Stimulated activated CD8-positive, alpha-beta memory T cell treated with anti-CD3 and anti-CD28 coated beads, Interleukin-15, amount 100 ng/mL, for 1 hour (primary cell): ENCODE measurements at regions not wholly inside any gene's neighbourhood (a gene's known extent, or its start where the extent isn't known, plus 50 kb on each side); places are given as distances from the start of the nearest gene placed in this dataset.

Experiments used
- DNase-seq: peaks from one replicate; pipeline ENCODE4 v3.0.0-alpha.2; 2020; ENCODE audit warnings: low read depth

DNA sequence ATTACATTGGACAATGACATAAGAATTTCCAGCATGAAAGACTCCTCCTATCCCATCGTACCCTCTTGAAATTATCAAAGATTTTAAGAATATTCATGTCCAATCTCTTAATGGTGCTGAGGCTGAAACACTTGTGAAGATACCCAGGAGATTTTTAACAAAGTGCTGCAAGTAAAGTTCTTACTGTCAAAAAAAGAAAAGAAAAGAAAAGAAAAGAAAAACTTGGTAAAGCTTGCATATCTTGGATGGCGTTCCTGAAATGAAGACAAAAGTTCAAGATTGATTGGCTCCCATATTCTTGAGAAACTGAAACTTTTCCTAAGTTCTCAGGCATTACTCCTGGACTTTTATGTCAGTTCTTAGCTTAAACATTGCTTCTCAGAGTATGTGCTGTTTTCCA is 1010.5 kb upstream of the PIK3C3 start:
- no peak for DNase-seq

DNA sequence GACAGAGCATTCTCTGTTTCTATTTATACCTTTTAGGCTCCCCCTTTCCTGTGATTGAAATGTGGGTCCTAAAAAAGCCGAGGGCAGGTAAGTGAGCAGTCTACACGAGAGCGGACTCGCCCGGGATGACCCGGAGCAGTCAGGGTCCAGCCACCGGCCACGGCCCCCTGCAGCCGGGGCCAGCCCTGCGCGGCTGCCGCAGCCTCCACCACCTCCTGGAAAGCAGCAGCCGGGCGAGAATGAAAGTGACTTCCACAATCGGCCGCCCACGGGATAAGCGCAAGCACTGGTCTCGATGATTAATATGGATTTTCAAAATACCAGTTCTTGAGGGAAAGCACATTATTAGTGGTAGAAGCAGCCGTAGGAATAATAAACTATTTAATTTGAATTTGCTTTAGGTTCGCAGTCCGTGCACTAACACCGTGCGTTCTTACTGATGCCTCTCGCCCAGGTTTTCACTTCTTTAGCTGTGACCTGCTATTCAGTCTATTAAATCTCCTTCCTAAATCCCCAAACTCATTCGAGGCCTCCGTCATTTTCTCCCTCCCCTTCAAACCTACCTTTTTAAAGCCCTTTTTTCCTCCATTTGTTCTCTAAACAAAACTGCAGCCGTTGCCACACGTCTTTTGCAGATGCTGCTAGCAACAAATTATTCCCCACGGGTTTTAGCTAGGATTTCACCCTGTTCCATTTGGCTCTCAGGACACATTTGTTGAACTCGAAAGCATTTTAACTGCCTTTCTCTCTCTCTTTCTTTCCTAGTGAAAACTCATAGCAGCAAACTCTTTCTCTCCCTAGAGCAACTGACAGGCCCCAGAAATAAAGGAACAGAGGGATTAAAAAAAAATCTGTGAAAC is 1015.1 kb upstream of the PIK3C3 start:
- no peak for DNase-seq

DNA sequence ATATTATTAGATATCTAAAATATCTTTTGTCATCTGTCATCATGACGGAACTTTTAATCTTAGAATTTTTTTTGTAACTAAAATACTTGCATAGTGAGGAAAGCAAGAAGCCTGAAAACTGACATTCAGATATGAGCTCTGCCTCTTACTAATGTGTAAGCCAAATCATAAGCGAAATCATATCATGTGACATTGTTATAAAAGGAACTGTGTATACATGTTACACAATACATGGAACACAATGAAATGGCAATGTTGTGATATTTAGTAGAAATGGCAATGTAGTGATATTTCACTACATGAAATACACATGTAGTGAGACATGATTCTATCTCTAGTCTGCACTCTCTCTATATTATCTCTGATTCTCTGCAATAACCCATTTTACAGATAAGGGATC is 1016.4 kb upstream of the PIK3C3 start:
- DNase-seq, result no peak

DNA sequence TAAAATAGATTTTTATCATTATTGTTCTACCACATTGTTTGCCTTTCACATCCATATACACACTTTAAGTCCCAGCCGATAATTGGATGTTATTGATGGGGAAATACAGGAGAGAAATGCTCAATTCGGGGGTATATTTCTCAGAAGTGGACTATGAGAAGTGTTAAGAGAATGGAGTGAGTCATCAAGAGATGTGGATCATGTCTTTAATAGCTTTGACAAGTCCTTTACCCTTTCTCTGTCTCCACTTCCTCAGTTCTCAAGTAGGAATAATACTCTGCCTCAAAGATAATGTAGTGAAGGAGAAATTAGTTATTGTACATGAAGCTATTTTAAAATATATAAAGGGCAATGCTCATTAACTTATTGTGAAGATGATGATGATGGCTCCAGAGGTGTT is 1017.6 kb upstream of the PIK3C3 start:
- DNase-seq, result no peak

DNA sequence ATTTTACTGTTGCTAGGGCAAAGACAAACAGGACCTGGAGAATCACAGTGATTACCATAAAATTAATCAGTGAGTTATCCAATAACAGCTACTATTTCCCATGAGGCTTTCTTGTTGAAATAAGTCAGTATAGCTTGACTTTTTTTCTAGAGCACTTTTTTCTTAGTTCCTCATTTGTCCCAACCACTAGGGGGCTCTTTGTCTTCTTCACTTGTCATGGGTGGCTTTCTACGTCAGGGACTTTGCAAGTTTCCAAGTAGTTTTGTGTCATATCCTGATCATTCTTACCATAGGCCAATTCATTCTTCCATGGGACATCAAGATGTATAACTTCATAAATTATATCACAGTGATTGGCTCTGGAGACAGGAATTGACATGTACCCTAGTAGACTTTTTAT is 1019.6 kb upstream of the PIK3C3 start:
- no peak for DNase-seq

DNA sequence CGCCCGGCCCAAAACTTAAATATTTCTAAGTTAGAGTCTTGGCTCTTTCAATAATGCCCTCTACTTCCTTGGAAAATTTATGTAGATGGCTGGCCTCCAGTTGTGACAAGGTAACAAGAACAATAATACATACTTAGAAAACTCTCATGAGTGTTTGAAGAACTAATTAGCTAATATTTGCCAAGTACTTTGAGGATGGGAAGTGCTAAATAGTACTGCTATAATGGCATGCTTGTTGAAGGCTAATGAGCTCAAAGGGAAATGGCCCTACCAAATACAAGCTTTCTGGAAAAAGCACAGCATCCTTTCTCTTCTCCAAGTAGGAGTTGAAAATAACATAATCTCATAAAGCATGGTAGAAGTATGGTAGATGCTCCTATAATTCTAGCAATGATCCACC is 1022.2 kb upstream of the PIK3C3 start:
- DNase-seq, result no peak

DNA sequence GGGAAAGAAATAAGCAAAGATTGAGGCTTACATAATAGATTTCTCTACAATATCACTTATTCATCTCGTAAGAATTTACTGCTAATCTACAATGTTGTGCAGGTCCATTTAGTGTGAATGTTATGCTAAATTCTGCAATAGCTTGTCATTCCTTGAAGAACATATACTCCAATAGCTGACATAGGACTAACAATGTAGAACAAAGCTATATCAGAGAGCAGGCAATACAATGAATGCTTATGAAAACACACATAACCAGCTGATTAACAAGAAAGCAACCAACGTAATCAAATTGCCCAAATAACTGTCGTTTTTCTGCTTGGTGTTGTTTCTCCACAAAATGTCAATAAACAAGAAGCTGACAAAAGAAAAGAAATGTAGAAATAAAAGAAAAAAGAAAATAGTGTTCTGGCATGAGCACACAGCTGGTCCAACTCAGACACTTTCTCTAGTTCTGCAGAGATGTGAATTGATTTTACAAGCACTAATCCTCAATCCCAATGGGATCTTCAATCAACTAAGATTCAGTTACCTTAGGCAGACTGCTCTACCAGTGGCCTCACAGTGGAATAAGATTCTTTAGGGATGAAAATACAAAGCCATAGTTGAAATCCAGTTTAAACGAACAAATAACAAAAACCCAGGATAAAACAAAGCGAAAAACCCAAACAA is 1024.7 kb upstream of the PIK3C3 start:
- no peak for DNase-seq

DNA sequence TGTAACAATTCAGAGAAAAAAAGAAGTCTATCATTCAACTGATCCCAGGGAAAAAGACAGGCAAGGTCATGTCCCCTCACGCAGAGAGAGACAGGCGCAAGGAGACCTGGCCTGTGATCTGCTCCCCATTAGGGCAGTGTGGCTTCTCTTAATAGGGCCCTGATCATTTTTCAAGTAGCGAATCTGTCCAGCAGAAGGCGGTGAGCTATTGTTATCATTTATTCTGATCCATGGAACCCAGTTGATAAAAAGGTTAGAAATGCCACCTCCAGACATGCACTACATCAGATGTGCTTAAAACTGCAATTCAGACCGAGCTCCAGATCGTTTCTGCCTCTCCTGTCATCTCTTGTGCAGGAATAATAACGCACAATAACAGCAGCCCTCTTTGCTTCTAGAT is 1025.6 kb upstream of the PIK3C3 start:
- DNase-seq, result no peak

DNA sequence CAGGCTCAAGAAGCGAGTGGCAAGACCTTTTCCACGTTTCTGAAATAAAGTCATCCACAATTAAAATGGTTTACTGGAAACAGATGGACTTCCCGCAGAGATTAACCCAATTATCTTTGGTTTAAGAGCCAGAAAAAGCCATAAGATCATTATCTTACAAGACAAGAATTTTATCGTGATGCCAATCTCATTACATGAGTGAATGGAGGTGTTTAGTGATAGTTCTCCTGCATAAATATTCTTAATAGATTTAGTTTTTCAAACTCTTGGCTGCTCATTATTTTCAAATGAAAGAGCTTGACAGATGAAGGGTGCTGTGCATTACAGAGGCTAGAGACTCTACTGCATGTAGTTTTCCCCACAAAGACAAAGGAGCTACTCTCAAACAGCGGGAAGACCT is 1028.4 kb upstream of the PIK3C3 start:
- DNase-seq, result no peak

DNA sequence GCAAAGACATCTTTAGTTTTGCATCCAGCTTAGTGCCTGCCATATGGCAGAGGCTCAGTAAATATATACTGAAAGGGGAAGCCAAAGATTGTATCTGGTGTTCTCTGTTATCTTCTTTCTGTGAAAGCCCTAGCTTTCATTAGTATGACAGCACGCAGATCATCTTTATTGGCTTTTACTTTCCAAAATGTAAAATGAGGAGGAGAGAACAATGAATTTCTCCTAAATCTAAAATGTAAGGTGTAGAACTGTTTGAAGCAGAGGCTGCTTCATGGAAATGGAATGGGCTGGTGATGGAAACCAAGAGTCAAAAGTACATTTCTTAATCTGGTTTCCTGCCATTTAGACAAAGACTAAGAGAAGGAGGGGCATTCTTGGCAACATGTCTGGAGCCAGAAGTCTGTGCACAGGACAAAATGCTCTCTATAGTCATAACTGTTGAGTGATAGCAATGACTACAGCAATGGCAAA is 1029.9 kb upstream of the PIK3C3 start:
- DNase-seq, result no peak

DNA sequence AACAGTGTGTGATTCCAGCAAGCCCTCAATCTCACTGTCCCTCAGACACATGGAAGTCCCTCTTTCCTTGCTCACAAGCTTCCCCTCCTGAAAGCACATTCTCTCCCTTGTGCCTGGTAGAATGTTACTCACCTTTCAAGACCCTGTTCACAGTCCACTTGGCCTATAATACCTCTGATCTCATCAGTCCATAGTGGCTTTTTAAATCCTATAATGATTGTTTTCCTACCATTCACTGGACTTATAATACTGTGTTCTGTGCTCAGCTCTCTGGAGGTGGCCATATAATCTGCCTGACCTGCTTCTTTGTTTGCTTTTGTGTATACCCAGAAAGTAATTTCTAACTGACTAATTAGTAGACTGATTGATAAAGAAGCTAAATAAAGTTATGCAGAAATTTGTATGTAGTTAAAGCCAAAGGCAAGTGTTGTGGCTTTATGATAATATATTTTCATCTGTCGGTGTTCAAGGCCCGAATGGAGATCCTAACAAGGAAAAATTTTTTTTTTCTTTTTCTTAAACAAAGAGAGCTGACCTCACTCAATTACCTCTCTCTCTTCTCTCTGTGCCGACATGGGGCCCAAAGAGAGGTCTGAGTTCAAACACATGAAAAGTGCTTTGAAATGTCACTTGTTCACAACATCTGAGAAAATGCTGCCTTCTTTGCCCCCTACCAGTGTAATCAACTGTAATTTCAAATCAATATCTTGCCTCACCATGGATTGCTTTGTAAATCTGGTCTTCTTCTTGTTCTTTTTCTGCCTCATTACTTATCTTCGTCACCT is 1033.0 kb upstream of the PIK3C3 start:
- no peak for DNase-seq

DNA sequence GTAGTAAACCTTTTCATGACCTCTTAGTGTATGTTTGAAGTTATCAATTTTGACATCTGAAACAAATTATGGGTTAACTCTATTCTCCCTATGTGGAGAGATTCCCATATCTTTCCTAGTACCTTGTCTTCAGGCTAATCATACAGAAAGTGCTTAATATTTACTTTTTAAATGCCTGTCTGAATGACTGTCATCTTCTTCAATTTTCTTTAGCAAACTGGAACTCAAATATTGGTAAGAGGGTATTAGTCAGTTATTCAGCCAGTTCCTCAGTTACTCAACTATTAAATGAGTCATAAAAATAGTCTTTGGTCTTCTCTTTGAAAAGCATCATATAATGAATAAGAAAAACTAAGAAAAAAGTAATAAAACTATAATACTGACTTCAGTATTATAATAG is 1038.0 kb upstream of the PIK3C3 start:
- no peak for DNase-seq

DNA sequence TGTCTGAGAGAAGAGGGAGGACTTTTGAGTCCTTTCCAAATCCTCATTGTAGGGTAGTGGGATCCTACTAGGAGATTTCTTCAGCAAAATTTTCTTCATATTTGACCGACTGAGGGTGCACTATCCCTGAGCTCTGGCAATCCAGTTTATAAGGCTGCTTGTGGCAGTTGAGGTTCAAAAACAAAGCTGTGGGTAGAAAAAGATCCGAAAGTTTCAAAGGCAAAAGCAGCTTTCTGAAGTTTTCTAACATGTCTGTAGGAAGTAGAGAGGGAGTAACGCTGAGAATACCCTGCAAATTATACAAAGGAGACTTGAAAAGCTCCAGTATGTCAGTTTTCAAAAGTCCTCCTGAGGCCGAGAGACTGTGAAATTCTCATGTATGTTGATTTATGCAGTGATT is 1039.3 kb upstream of the PIK3C3 start:
- no peak for DNase-seq

DNA sequence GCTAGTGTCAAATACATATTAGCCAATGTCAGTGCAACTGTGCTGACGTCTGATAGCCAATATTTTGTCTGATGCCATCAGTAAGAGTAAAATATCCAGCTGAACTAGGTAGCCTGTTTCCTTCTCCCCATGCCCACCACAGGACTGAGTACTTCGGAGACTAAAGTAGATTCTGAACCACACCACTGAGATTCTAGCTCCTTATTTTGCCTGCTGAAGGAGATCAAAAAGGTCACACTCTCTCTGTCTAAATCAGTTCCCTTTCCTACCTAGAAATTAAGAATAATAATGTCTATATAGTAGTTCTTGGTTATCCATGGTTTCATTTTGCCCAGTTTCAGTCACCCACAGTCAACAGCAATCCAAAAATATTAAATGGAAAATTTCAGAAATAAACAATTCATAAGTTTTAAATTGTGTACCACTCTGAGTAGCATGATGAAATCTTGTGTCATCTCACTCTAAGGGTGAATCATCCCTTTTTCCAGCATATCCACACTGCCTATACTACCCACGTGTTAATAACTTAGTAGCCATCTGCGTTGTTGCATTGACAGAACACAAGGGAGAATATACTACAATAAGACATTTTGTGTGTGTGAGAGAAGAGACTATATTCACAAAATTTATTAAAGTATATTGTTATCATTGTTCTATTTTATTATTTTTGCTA is 1043.3 kb upstream of the PIK3C3 start:
- no peak for DNase-seq

DNA sequence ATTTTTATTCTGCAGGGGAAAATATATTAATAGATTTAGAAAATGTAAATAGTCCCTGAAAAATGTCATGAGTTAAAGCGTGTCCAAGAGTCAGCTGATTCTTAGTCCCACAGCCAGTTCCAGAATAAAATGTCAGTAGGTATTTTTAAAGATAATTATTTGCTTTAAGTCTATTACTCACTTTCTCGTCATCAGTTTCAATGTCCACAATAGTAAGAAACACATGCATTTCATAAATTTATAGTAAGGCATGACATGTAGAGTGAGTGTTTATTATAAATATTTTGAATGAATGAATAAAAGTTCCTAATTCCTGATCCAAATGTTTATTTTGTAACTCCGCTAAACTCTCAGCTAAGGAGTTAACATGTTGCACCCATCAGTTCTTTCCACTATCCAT is 1044.0 kb upstream of the PIK3C3 start:
- no peak for DNase-seq

DNA sequence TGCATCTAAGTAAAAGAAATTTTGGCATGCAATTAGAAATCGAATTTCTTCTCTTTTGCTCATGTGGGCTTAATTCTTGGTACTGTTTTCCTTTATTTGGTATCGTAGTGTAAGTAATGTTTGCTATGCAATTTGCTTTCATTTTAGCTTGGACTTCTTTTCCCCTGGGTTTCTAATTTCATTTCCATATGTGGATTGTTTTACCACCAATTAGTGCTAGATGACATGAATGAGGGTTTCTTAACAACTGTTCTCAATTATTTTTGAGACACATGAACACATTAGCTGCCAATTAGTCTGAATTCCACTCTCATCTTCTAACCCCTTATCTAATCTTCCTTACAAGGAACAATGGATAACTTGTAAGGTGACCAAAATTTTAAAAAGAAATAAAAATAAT is 1047.2 kb upstream of the PIK3C3 start:
- no peak for DNase-seq

DNA sequence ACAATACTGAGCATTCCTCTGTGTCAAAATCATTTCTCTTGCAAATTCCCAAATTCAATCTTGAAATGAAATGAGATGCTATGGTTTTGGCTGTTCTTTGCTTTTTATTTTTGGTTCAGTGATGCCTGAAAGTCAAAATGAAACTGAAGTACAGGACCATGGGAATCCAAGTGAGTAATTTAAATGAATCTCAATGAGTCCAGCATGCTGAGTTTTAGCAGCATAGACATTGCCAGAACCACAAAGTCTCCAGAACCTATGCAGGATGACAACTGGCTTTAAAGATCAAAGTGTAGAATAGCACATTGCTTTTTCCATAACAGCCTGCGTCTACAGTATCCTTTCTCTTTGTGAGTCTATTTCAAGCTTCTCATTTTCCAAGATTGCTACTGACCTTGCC is 1050.7 kb upstream of the PIK3C3 start:
- DNase-seq, result no peak

DNA sequence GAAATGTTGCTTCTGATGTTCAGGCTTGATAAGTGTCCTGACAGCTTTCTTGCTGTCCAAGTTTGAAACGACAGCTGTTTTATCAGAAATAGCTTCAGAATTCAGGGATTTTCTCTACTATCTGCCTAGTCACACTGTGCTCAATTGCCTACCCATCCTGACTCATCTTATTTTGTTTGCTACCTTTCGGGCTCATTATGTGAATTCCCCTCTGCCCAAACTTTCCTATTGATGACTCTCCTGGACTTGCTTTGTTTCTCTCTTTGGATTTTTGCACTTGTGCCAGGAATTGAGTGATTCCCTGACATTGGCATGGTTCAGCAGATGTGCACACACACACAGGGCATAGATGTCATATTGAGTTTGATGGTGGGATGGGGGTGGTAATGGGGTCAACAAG is 1052.6 kb upstream of the PIK3C3 start:
- DNase-seq, result no peak

DNA sequence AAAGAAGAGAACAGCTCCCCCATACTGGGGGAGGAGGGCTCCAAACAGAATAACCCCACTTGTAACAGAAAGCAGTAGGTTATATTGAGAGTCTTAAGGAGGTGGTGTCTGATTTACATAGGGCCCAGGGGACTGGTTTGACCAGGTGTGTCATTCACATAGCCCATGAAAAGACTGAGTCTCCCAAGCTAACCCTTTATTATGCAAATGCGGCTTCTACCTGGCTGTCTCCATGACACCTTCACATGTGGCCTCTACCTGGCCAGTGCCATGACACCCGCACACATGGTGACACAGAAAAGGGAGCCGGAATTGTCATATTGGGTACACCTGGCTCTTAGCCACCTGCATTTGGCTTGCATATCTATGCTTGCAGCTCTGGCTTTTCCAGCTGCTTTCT is 1057.2 kb upstream of the PIK3C3 start:
- no peak for DNase-seq

DNA sequence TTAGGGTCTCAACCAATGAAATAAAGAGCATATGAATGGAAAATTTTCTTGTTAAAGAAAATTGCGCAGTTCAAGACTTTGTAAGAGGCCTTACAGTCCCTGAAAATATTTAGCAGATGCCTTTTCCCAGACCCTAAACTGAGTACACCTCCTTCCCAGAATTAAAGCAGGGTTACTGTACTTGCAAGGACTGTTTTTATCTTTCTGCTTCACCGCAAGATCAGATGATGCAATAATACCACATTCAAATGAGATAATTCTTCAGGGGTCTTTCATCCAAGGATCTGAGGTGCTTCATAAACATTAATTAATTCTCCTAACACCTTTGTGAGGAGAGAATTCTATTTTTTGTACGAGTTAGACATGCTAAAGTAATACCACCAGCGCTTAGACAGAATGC is 1071.8 kb upstream of the PIK3C3 start:
- no peak for DNase-seq

DNA sequence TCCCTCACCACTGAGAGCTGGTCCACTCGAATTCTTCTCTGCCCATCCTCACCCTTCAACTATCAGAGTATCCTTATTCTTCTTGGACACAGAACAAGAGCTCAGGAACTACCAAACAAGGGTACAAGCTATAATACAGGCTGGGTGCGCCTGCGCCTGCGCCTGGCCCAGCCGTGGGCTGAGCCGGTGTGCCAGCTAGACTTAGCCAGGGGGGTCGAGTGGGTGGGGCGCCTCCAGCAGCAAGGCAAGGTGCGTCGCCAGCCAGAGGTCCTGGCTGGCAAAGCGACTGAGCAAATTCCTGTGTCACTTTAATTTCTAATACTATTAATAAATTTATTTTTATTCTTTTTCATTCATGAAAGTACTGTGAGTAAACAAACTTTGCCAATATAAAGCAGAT is 1072.6 kb upstream of the PIK3C3 start:
- DNase-seq, result no peak

DNA sequence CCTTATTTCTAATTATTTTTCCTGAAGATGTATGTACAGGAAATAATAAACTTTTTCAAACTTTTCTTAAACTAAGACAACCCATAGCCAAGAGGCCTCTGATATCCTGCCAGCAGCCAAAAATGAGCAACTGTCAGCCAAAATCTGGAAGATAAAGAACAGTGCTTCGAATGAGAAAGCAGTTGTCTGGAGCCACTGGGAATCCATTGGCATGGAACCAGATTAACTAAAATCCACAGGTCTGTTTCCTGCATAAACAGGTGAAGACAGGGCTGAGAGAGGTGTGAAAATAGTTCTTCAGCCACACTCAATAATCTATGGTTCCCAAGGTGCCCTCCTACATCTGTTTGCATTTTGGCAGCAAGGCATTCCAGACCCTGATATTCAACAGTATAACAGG is 1076.7 kb upstream of the PIK3C3 start:
- DNase-seq, result no peak
